HG03342 (cell line): ENCODE measurements at regions not wholly inside any gene's neighbourhood (a gene's known extent, or its start where the extent isn't known, plus 50 kb on each side); places are given as distances from the start of the nearest gene placed in this dataset.

Source experiments
- ATAC-seq: cut with Tn5 transposase; IDR thresholded peaks from one replicate; pipeline ENCODE4 v1.9.1; 2021; ENCODE audit warnings: mild to moderate bottlenecking, moderate library complexity; ENCODE audit not compliant: unreplicated experiment

DNA sequence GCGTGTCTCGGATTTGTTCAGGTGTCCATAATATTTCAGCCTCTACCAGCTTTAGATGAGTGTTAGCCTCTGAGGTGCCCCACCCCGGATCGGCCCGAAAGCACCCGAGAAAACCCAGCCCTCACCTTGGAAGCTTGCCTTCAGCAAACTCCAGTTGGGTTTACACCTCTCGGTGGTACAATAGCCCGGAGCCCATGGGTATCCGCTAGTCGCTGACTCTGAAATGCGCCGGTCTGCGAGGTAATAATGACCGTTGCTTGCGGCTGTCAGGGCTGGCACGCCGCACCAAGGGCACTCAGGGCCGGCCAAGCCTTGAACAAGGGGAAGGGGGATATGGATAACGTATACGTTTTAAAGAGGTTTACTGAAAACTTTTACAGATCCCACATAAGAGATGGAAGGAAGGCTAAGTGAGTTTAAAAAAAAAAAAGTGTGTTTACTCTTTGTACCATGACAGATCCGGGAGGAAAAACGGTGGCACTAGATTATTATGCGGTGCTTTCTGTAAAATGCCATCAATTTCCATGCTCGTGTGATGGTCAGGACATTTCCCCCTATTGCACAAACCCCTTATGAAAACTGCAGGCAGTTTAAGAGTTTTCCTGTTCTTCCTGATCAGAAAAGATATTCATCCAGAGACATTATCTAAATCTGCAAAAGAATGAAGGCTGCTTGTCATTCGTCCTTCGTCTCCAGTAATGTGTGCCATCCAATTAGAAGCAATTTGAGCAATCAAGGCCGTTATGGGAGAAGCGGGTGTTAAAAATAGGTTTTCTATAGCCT lies 124.2 kb downstream of the TMEM161B start:
- no peak for ATAC-seq

- ATAC-seq, result no peak
These were observed 124.9 kb downstream of the TMEM161B start for GRCh38 chr5:88143693-88144218.

DNA sequence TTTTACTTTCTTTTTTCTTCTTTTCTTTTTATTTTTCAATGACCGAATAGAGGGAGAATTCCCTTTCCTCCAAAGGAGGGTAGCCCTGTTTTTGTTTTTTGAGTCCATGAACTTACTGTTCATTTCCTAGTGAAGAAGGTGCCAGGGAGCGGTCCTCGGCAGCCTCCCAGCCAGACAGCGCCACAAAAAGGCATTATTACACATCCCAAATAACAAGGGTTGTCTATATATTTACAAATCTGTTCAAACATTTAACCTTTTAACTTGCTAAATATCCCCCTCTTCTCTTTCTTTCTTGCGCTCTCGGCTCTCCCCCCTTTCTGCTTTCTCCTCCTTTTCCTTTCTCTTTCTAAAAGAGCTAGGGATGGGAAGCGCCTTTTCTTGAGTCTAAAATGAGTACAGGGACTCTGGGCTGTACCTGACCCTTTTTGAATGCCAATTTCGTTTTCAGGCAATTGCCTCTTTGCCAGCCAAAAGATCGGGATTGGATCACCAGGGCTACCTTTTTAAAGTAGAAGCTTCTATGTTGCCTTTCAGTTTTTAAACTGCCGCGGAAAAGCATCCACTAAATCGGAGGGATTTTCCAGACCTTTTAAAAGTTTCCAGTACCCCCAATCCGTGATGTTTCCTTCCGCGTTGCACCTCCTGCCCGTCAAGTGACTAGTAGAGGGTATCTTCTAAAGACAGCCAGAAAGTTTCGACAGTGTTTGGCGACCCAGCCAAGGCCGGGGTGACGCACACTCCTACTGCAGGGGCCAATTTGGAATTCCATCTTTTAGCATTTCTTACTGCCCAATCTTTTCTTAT lies 125.6 kb downstream of the TMEM161B start:
- no peak for ATAC-seq

DNA sequence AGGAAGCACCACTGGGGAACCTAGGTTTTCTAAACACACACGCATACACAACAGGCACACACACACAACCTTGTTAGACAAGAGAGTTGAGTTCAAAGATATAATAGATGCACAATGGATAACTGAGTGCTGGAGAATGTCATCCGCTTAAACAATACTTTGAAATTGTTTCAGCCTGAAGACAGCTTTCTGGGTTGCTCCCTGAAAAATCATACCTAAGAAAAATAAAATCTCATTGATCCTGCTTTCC lies 126.1 kb downstream of the TMEM161B start:
- ATAC-seq, result no peak

DNA sequence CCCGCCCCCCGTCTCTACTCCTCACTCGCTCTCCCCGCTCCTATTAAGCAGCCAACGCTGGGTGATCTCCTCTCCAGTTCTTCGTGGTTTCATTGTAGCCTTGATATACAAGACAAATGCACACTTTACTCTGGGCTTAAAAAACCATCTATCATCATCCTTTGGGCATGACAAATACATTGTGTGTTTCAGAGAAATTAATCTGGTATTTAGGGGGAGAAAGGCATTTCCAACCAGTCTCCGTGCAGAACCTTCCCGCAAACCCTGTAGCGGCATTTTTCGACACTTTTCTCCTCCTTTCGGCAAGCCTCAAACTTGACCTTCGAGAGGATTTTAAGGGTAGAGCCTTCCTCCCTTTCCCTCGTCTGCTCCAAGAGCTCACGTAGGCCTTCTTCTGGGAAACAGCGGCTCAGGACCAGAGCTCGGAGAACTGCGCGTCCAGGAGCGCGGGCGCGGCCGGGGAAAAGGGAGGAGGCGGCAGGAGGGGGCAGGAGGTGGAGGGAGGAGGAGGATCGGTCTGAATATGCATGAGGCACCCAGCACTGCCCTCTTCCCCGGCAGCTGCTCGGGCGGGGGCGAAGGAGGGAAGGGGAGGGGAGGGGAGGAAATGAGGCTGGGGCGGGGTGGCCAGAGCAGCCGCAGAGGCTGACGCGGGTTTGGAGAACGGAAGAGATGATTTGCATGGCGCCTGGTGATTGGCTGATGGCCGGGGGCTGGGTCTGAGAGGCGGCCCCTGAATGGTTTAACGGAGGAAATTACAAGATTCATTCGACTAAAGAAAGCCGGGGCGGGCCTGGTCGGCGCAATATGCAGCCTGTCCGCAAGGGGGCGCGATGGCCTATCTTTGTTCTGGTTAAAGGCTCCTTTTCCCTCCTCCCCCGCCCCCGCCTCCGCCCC lies 127.5 kb downstream of the TMEM161B start:
- ATAC-seq, result peak; percentile 94

DNA sequence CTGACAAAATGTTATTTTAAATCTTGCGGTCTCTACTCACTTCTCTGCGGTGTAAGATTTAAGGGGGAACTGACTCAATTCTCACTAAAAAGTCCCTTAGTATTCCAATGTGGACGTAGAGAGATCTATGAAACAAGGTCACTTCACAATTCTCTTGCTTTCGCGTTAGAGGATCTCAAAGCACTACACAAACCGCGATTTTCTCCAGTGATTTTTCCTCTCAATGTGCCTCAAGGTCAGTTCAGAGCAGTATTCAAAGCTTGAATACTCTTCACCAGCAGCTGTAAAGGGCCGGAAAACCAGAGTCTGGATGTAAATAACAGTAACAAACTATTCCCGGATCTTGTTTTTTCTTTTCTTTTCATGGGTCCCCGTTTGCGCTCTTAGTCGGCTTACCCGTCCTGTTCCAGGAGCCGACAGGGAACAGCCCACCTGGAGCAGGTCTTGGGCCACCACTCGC lies 128.2 kb downstream of the TMEM161B start:
- ATAC-seq, result no peak

GRCh38 chr5:88130211-88130815 lies 138.3 kb downstream of the TMEM161B start:
- ATAC-seq, result no peak

DNA sequence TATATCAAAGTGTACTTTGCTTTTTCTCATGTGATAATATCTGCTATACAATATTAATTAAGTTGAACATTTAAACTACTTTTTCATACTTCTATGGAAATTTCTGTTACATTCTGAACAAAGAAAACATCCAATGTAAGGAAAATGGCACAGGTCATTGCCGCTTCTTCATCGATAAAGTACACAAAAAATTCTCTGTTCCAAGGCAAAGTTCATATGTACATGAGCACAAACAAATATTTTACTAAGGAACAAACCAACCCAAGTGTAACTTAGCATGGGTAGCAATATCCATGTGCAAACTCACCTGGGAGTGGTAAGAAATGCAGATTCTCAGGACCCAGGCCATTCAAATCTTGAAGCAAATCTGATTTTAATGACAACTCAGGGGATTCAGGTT lies 139.8 kb downstream of the TMEM161B start:
- ATAC-seq, result no peak

- ATAC-seq, result no peak
These were observed 149.0 kb downstream of the TMEM161B start for GRCh38 chr5:88119535-88120125.

DNA sequence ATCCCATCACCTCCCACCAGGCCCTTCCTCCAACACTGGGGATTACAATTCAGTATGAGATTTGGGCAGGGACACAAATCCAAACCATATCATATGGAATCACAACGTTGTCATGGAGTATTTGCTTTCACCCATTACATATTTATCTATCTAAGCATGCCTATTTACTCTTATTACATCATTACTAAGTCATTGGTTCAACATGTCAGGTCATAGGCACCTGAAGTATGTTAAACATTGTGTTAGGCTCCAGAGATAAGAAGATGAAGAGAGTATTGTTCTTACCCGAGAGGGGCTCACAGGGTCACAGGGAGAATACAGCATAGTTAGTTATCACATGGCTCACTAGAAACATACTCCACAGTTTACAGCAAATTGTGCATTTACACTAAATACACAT lies 150.5 kb downstream of the TMEM161B start:
- ATAC-seq, result no peak

- ATAC-seq, result no peak
These were observed 151.1 kb downstream of the TMEM161B start for GRCh38 chr5:88117546-88117945.

GRCh38 chr5:88116396-88116795 lies 152.2 kb downstream of the TMEM161B start:
- no peak for ATAC-seq

DNA sequence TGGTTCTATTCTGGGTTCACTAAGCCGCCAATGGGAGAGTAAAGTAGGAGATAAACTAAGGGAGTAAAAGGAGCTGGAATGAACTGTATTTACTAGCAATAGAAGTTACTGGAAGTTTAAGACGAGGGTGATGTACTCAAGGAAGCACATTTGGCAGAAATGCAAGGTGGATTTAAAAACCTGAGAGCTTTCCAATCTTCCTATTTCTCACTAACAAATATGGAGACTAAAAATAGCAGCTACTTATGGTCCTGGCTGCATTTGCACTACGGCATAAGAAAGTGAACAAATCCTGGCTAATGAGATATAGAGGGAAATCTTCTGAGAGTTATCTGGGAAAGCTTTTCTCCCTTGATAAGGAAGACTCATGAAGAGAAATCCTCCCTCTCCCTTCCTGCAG lies 153.4 kb downstream of the TMEM161B start:
- ATAC-seq, result no peak

DNA sequence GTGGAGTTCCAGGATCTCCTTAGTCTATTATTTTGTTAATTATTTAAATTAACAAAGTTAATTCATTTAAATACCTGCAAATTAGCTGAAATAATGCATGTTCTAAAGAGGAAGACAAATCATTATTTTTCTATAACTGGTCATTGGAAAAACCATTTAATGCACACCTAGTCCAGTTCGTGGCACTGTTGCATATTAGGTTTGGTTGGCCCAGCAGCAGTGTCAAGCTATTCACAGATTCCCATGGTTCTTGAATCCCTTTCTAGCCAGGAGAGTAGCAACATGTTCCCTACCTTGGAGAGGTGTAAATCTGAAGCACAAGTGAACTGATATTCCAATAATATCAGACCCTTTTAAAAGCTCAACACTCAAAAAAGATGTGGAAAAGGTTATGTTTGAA lies 155.2 kb downstream of the TMEM161B start:
- no peak for ATAC-seq

- no peak for ATAC-seq
These were observed 158.8 kb downstream of the TMEM161B start for GRCh38 chr5:88109818-88110217.

GRCh38 chr5:88108490-88109279 lies 160.0 kb downstream of the TMEM161B start:
- no peak for ATAC-seq

DNA sequence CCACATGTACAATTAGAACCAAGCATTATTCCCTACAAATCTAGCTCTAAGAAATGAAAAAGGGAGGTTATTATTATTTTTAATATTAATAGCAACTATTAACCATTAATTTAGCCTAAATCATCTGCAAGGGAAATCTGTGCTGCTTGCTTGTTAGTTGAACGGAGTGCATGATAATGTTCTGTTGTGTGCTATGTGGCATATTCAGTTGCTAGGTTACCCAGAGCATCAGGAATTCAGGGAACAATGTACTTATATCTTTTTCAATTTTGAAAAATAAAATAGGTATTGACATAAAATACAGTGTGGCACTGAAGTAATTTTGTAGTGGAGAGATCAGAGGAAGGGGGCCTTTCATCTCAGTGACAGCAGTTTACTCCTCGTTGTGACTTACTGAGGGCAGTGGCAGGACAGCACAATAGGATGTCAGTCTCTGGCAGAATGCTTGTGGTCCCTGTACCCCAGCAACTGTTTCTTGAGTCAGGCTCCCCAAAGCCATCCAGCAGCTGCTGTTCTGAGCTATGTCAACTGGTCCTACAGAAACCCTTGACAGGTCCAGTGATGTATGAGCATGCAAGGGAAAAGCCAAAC lies 173.6 kb downstream of the TMEM161B start:
- ATAC-seq, result no peak

- no peak for ATAC-seq
These were observed 174.2 kb downstream of the TMEM161B start for GRCh38 chr5:88094403-88094802.

DNA sequence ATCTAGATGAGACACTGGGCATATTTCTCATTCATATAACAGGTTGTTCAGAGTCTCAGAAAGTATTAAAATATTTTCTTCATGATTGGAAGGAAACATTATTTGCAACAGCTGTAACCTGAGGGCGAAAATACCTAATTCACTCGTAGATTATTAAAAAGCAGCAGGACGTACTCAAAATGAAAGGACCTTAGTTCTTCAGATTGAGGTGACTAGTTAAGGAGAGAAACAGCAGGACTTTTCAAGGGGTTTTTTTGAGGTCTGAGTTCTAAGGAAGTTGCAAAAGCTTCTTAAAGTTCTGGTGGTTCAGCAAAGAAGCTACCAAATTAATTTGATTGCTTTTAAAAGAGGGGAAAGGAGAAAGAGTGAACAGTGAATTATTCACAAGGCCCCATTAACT lies 174.9 kb downstream of the TMEM161B start:
- no peak for ATAC-seq
